GM18519 (cell line): ENCODE measurements at regions not wholly inside any gene's neighbourhood (a gene's known extent, or its start where the extent isn't known, plus 50 kb on each side); places are given as distances from the start of the nearest gene placed in this dataset.

Experiments used
- ATAC-seq: cut with Tn5 transposase; IDR thresholded peaks from one replicate; pipeline ENCODE4 v1.9.1; 2021; ENCODE audit warnings: mild to moderate bottlenecking, moderate library complexity; ENCODE audit not compliant: unreplicated experiment, low FRiP score

- no peak for ATAC-seq
Measured at GRCh38 chr2:18218160-18218933, 339.9 kb downstream of the KCNS3 start.

DNA sequence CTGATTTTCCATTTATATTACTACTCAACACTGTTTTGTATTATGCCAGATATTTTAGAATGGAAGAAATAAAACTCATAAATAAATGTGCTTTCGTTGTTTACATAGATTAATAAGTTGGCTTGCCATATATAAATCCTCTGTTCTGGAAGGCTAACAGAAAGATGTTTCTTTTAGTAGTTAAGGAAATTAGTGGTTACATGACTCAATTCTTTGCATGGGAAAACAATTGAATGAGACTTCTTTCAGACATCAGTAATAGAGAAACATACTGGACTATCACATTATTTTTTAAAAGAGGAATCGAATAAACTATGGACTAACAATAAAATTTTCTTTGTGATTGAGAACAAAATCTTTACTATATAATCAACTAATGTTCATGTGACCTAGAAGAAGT, 336.5 kb downstream of the KCNS3 start:
- no peak for ATAC-seq

DNA sequence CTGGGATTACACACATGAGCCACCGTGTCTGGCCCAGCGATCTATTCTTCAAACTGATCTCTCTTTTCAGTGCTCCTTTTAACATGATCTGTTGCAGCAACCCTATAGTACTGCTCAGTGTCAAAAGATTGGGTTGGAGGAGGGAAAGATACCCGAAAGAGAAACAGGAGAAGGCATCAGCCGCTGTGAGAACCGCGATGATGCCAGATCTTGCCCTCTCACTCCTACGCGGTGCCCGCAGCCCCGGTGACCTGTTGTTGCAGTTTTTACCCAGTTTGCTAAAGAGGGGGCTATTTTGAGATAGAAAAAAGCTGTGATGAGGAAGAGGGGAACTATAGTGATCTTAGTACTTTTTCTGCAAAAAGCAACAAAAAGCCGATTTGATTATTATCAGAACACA, 335.5 kb downstream of the KCNS3 start:
- no peak for ATAC-seq

DNA sequence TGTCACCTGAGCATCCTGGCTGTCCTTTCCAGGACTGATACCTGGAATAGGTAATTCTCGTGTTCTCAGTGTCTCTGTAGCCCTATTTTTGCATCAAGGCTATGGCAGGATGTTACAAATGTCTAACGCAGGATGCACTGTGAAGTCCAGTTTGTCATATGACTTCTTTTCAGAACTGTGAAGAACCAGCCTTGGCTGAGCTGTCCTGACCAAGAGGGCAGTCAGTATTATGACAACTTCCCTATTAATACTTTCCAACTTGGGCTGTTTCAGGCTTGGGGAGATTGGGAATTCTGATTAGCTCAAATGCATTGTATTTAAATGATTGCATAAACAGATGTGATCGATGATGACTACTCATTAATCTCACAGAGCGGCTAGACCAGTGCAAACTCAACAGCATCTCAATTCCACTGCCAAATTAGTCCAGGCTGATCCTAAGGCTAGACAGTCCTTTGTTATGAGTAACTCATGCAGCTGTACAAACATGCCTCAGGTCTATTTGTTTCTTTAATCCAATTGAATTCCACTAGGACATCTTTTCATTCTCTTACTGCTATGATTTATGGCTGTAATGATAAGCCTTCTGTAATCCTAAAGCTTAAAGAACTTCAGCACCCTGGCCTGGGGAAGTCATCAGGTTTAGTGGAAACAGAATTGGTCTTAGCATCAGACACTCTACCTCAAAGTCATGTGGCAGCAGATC, 331.6 kb downstream of the KCNS3 start:
- no peak for ATAC-seq

GRCh38 chr2:18208956-18209355, 330.5 kb downstream of the KCNS3 start:
- no peak for ATAC-seq

DNA sequence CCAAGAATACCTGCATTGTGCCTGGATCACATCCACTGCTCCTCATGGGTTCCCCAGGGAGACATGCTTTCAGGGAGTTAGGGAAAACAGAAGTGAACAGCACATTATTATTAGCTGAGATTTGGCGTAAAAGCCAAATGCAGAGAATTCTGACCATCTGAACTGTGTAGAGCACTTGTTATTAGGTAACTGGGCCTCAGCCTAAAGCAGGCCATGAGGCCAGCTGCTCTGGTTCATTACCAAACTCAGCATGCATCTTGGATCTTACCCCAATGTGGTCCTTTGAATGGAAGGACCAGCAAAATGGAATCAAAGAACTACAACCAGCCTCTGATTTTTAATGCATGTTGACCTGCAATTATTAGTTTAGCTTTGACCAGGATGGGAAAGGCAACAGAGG, 322.3 kb downstream of the KCNS3 start:
- ATAC-seq: no peak

DNA sequence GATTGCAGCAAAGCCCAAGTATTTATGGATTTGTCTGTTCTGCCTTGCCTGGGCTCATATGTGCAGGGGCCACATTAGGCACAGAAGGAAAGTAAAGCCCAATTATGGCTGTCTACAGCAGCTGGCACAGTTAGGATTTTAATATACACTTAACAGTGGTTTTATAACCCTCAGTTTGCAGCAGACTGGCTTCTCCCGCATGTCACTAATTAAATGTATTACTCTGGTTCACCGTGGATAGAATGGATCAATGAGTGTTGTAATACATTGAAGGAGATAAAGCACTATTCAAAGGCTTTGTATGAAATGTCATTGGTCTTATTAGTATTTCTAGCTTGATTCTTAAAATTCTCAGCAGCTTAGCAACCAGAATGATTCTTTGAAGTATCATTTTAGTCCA, 320.2 kb downstream of the KCNS3 start:
- no peak for ATAC-seq

DNA sequence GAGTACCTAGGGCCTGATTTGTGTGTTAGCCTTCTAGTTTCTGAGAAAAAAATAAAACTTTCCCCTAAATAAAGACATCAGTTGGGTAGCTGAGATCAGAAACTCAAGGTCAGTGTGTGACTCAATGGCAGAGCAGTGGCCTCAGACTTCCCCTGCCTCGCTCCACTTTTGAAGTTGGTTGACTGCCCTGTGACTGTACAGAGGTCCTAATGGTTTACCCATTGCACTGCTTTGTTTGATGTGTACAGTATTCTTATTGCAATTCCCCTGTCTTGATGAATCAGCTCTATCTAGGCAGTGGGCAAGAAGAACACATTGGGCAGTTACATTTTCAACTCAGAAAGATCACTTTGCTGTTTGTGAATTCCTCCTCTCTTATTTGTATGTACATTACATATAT, 315.7 kb downstream of the KCNS3 start:
- no peak for ATAC-seq

GRCh38 chr2:18186816-18187613, 308.5 kb downstream of the KCNS3 start:
- no peak for ATAC-seq

GRCh38 chr2:18182861-18183260, 304.4 kb downstream of the KCNS3 start:
- no peak for ATAC-seq

GRCh38 chr2:18180912-18181311, 302.4 kb downstream of the KCNS3 start:
- ATAC-seq: no peak

GRCh38 chr2:18180031-18180610, 301.7 kb downstream of the KCNS3 start:
- no peak for ATAC-seq

DNA sequence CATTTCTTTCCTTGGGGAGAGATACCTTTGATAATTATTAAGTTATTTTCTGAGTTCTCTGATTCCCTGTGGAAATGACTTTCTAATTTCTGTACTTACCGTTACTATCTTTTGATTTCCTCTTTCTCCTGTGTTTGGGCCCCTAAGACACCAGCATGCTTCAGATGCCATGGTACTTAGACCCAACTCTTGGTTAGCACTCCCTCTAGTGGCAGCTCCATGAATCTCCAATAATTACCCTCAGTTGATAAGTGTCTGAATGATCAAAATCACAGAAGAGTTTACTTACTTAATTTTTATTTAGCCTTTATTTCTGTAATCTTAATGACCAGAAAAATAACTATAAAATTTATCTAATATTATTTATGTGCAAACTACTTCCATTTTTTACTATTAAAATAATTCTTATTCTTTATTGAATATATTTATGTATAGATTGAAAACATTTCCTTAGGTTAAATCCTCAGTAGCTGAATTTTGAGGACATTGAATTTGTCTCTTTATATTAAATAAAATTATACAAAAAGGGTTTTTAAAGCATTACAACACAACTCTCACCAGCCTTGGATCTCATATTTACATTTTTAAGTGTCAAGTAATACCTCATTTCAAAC, 300.4 kb downstream of the KCNS3 start:
- ATAC-seq: peak; percentile 95

DNA sequence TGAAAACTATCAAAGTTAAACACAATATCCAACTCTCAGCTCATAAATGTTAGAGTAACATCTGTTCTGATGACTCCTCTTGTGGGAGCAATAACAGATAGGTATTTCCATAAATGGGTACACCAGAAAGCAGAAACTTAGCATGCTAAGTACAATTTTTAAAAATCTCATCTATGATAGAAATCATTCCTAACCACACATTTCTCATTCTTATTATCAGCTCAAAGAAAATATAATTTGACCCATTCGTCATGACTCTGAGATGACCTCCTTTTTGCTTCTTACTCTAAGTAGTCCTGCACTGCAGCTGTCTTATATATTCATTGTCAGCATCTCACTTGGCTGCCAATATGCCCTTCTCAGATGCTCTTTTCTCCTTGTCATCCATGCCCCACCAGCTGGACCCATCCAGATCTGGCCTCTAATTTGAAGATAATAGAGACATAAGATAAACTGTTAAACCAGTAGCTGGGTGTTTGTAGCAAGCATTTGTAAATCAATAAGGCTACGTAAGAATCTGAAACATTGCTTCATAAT, 298.3 kb downstream of the KCNS3 start:
- no peak for ATAC-seq

GRCh38 chr2:18172607-18173006, 294.1 kb downstream of the KCNS3 start:
- ATAC-seq: no peak

DNA sequence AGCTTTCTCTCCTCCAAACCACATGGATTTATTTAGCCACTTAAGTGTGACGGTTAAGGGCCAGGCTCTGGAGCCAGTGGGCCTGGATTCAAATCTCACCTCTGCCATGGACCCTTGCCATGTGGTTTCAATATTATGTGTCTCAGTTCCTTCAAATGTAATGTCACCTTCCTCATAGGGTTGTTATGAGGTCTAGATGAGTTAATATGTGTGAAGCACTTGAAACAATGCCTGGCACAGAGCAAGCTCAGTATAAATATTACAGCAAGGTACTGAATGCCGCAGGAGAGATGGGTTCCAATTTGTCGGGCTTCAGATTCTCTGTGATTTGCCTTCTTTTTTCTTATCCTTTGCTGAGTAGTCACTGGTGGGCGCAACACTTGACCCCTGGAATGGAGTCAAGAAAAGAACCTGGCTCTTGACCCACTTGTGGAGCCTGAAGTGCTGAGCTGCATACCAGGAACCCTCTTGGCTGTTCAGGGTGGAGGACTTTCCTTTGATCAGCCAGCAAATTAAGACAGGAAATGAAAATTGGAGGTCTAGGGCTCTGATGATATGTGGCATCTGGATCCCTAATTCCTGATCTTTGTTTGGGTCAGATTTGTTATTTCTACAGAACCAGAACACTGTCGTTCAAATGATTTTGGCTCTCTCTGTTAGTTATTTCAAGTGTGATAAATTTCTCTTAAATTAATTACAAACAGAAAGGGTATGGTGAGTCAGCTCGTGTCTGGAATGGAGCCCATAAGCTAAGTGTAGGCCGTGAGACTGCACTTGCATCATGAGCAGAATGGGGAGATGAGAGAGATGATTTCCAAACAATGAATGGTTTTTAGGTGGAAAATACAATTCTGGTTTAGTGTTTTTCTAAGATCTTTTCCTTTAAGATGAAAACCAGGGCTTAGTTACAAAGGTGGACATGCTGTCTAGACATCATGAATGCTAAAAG, 293.0 kb downstream of the KCNS3 start:
- no peak for ATAC-seq

DNA sequence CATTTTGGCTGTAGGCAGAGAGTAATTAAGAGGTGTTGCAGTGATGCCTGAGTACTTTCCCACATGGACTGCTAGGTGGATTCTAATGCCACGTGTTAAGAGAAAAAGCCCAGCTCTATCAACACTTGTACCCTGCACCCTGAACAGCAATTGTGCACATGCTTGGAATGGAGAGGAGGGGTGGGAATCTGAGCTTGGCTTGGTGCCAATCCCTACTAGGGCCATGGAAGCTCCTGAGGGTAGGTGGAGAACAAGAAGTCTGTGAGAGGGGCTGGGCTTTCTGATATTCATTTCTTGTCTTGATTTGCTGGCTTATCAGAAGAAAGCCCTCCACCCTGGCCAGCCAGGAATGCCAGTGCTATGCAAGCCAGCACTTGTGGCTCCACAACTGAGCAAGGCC, 292.2 kb downstream of the KCNS3 start:
- ATAC-seq: no peak

GRCh38 chr2:18169893-18170175, 291.4 kb downstream of the KCNS3 start:
- no peak for ATAC-seq

DNA sequence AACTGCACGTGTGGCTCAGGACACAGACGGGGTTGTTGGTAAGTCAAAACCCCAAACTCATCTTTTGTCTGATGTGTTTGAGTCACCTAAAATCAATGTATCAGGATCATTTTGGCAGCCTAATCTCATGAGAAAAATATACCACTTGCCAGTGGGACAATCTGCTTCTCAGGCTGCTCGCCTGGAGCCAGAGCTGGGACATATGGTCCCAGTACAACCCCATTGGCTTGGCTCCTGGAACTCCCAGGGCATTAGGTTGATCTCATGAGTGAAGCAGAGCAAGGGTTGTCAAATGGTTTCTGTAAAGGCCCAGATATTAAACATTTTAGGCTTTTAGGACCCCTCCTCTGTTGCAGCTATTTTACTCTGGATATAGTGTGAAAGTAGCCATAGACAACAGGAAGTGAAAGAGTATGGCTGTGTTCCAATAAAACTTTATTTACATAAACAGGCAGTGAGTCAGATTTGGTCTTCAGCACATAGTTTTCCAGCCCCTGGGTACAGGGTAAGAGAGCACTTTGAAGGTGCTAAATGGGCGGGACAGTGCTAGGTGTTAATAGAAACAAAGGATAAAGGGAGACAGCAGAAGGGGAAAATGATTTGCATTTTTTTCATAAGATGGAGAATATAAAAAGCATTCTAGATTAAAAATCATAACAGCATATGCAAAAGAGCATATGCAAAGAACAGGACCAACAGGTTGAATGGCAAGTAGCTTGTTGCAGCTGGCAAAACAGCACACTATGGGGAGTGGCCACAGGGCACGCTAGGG, 290.8 kb downstream of the KCNS3 start:
- no peak for ATAC-seq
